Germinal center (tissue), 1 donor: ENCODE measurements at regions not wholly inside any gene's neighbourhood (a gene's known extent, or its start where the extent isn't known, plus 50 kb on each side); places are given as distances from the start of the nearest gene placed in this dataset.

Experiments used
- DNase-seq: peaks from one replicate; pipeline ENCODE4 v3.0.0; 2012; ENCODE audit warnings: mixed read lengths, low spot score

- DNase-seq: no peak
These were observed 62.2 kb upstream of the TES start for GRCh38 chr7:116148108-116148507.

DNA sequence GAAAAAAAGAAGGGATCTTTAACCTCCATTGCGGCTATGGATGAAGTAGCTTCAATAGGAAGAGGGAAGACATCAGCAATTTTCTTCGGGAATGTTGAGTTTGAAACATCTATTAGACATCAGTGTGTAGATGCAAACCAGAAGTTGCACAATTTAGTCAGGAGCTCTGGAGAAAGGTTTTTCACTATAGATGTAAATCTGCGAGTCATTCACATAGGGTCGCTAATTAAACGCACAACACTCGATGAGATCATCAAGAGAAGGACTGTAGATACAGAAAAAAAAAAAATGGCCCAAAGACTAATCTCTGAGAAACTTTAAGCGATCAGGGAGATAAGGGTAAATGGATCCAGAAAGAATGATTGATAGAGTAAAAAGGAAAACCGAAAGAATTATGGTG is 61.7 kb upstream of the TES start:
- DNase-seq: no peak

GRCh38 chr7:116150588-116150987 is 59.8 kb upstream of the TES start:
- peak; percentile 42 for DNase-seq

DNA sequence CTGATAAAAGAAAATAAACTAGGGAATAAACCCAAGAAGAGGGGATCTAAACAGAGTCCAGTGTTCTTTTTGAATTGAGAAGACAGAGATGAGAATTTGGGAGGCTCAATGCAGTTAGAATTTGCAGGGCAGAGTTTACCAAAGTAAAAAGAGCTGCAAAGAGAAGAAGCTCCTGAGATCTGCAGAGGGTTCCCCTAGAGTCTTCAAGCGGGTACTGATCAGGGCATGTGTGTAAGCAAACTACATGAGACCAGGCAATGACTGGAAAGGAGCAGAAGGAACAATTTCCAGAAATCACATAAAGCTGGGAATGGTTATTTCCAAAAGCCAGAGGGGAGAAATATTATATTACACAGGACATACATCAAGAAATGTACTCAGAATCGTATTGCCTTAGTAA is 58.1 kb upstream of the TES start:
- DNase-seq: no peak

- DNase-seq: no peak
These were observed 57.3 kb upstream of the TES start for GRCh38 chr7:116153050-116153449.

DNA sequence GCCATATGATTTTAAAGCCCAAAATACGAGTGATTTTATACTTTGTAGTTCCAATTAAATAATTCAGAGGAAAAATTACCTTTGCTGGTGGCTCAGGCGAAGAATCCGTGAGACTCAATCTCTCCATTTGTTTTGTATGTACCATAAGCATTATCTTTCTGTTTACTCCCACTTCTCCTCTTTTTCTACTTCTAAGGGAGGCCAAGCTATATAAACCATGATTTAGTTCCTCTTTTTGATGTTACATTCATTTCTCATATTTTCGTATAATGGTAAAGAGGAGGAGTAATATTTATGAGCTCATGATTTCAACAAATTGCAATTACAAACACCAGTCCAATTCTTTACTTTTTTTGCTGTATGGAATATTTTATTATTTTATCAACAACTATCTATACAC is 50.6 kb upstream of the TES start:
- DNase-seq: no peak
